ENCODE measurements at regions not wholly inside any gene's neighbourhood (a gene's known extent, or its start where the extent isn't known, plus 50 kb on each side); places are given as distances from the start of the nearest gene placed in this dataset.
"Not testable (repeated sequence)": the region's sequence is repeated elsewhere in the genome, so short reads cannot be mapped to it uniquely, and the experiment has no call there.

GRCh38 chr7:145812218-145812617, 304.4 kb upstream of the CNTNAP2 start:
- no peak overlapping the region for H2AFZ ChIP-seq (ENCODE audit: control insufficient read depth, low read depth, low read length)
- no peaks in the 10 kb centered on the region for H3K4me1 ChIP-seq (ENCODE audit: control insufficient read depth, insufficient read depth, low read length)
- RAD21 ChIA-PET (ENCODE audit: unreplicated experiment) = no interaction called here
- no peak for DNase-seq (ENCODE audit: low read depth, low spot score)
- H3K79me2 ChIP-seq (ENCODE audit: control insufficient read depth, insufficient read depth, low read length) = no peaks in the 10 kb centered on the region
- H3K36me3 ChIP-seq (ENCODE audit: control insufficient read depth in 2 of 2, insufficient read depth in 2 of 2, low read length in 1 of 2) = no peaks in the 10 kb centered on the region
- no peak for FAIRE-seq
- no peak overlapping the region for H3K9ac ChIP-seq (ENCODE audit: control insufficient read depth, insufficient read depth, low read length)
- no peaks in the 10 kb centered on the region for H4K20me1 ChIP-seq (ENCODE audit: control insufficient read depth, insufficient read depth)
- in situ Hi-C loops (cut with MboI) = no loop called here
- no peak overlapping the region for H3K27ac ChIP-seq (ENCODE audit: control insufficient read depth, insufficient read depth)
- CTCF ChIA-PET = no interaction called here
- no peak for ATAC-seq
- no peak overlapping the region for H3K4me3 ChIP-seq
- TF ChIP-seq CBX5 (IDR thresholded peaks at IDR 0.05; ENCODE audit: low read depth) = no peak
- SMC1A ChIA-PET (ENCODE audit: uncharacterized antibody, unreplicated experiment) = interaction anchor here (2.2 kb wide), 1 partner anchor 16 kb away, joined by 5 read pairs; no protein-coding TSS in a partner anchor
- intact Hi-C loops (cut with micrococcal nuclease; ENCODE audit: unreplicated experiment) = no loop called here
- POLR2A ChIA-PET = no interaction called here
- no peaks in the 10 kb centered on the region for H3K9me3 ChIP-seq (replicated peaks; ENCODE audit: control insufficient read depth, insufficient read depth, low read length)
- no TSS peak for BruUV-seq (replicated peaks)
- no peak overlapping the region for H3K4me2 ChIP-seq (ENCODE audit: control insufficient read depth, insufficient read depth)
- H3K27me3 ChIP-seq (replicated peaks in 1 of 2; ENCODE audit: control insufficient read depth in 2 of 2, insufficient read depth in 2 of 2, low read length in 1 of 2) = no peaks in the 10 kb centered on the region

DNA sequence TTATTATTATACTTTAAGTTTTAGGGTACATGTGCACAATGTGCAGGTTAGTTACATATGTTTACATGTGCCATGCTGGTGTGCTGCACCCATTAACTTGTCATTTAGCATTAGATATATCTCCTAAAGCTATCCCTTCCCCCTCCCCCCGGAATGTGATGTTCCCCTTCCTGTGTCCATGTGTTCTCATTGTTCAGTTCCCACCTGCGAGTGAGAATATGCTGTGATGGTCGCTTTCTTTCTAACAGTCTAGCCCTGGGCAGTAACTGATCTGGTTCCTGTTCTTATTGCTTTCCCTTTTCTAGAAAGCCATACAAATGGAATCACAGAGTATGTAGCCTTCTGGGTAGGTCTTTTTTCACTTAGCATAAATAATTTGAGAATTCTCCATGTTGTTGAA, 311.1 kb upstream of the CNTNAP2 start:
- not testable (repeated sequence) for BruUV-seq (replicated peaks); DNase-seq (ENCODE audit: low read depth, low spot score); H3K9me3 ChIP-seq (replicated peaks; ENCODE audit: control insufficient read depth, insufficient read depth, low read length)

More for the DNA sequence above, 311.1 kb upstream of the CNTNAP2 start:
- H3K79me2 ChIP-seq (ENCODE audit: control insufficient read depth, insufficient read depth, low read length); in situ Hi-C loops (cut with MboI); ATAC-seq; H2AFZ ChIP-seq (ENCODE audit: control insufficient read depth, low read depth, low read length); intact Hi-C loops (cut with micrococcal nuclease; ENCODE audit: unreplicated experiment); H3K27ac ChIP-seq (ENCODE audit: control insufficient read depth, insufficient read depth); POLR2A ChIA-PET; H3K4me1 ChIP-seq (ENCODE audit: control insufficient read depth, insufficient read depth, low read length); H3K9ac ChIP-seq (ENCODE audit: control insufficient read depth, insufficient read depth, low read length); H3K4me2 ChIP-seq (ENCODE audit: control insufficient read depth, insufficient read depth); H3K27me3 ChIP-seq (replicated peaks in 1 of 2; ENCODE audit: control insufficient read depth in 2 of 2, insufficient read depth in 2 of 2, low read length in 1 of 2); H4K20me1 ChIP-seq (ENCODE audit: control insufficient read depth, insufficient read depth); H3K36me3 ChIP-seq (ENCODE audit: control insufficient read depth in 2 of 2, insufficient read depth in 2 of 2, low read length in 1 of 2); CTCF ChIA-PET; RAD21 ChIA-PET (ENCODE audit: unreplicated experiment); H3K4me3 ChIP-seq; FAIRE-seq: not testable (repeated sequence)
- SMC1A ChIA-PET (ENCODE audit: uncharacterized antibody, unreplicated experiment) = interaction anchor here (0.8 kb wide), 1 partner anchor 26 kb away, joined by 3 read pairs; no protein-coding TSS in a partner anchor
- 4% methylated on average over 3 of the region's 3 CpGs for whole genome bisulfite sequencing (ENCODE audit: insufficient coverage, insufficient replicate concordance, low lambda C conversion rate, missing lambda C conversion rate)
